OCI-LY3 (cell line): ENCODE measurements at regions not wholly inside any gene's neighbourhood (a gene's known extent, or its start where the extent isn't known, plus 50 kb on each side); places are given as distances from the start of the nearest gene placed in this dataset.
"Not testable (repeated sequence)": the region's sequence is repeated elsewhere in the genome, so short reads cannot be mapped to it uniquely, and the experiment has no call there.

Source experiments
- H2AFZ ChIP-seq: fragments of 200-600, 300-600 bp; shearing (Covaris generic); 2 replicates; pipeline ENCODE4 v1.6.0; 2014; ENCODE audit warnings: antibody characterized with exemption, low read depth, low read length
- H3K27ac ChIP-seq: fragments of 200-600, 300-600 bp; sonication (generic); 2 replicates; pipeline ENCODE4 v1.5.1; 2014; ENCODE audit warnings: mild to moderate bottlenecking, low read length, moderate library complexity, mixed read lengths
- H3K27me3 ChIP-seq: fragments of 200-600, 300-600 bp; sonication (generic); 2 replicates; pipeline ENCODE4 v1.6.1; 2014; ENCODE audit warnings: low read depth, low read length, mixed read lengths
- H3K36me3 ChIP-seq: fragments of 200-600, 300-600 bp; sonication (generic); replicated peaks from 2 replicates; pipeline ENCODE3; 2014; ENCODE audit warnings: low read depth, low read length, mixed read lengths
- H3K4me1 ChIP-seq: fragments of 300-600, 200-600 bp; sonication (generic); 2 replicates; pipeline ENCODE4 v1.6.1; 2014; ENCODE audit warnings: low read length, mixed read lengths
- H3K4me2 ChIP-seq: fragments of 200-600, 300-600 bp; sonication (generic); 2 replicates; pipeline ENCODE4 v1.6.1; 2014; ENCODE audit warnings: low read length, mixed read lengths
- H3K4me3 ChIP-seq: fragments of 300-600, 200-600 bp; sonication (generic); 2 replicates; pipeline ENCODE4 v1.5.1; 2014; ENCODE audit warnings: antibody characterized with exemption, mild to moderate bottlenecking, low read length, moderate library complexity
- H3K79me2 ChIP-seq: fragments of 300-600, 200-600 bp; shearing (Covaris generic); 2 replicates; pipeline ENCODE4 v1.6.1; 2014; ENCODE audit warnings: mild to moderate bottlenecking, low read length, mixed read lengths
- H3K9ac ChIP-seq: fragments of 300-600, 200-600 bp; shearing (Covaris generic); 2 replicates; pipeline ENCODE4 v1.6.0; 2014; ENCODE audit warnings: mild to moderate bottlenecking, low read length, moderate library complexity
- H3K9me3 ChIP-seq: fragments of 200-600, 300-600 bp; shearing (Covaris generic); 2 replicates; pipeline ENCODE4 v1.6.1; 2014; ENCODE audit warnings: low read length, mixed read lengths; ENCODE audit not compliant: insufficient read depth
- H4K20me1 ChIP-seq: fragments of 200-600, 300-600 bp; sonication (generic); 2 replicates; pipeline ENCODE4 v1.6.1; 2016; ENCODE audit warnings: low read length, mixed read lengths; ENCODE audit not compliant: insufficient read depth
- CTCF ChIP-seq: fragments of 200-600, 300-600 bp; sonication (generic); IDR thresholded peaks from 2 replicates; pipeline ENCODE4 v1.5.1; 2014; ENCODE audit warnings: antibody characterized with exemption, low read length, low read depth
- EZH2phosphoT487 ChIP-seq: fragments of 200-600 bp; shearing (Covaris generic); IDR thresholded peaks from 2 replicates; pipeline ENCODE4 v1.6.1; 2018; ENCODE audit warnings: antibody characterized with exemption, mixed run types, low read depth

GRCh38 chr6:40832691-40833090, 206.3 kb downstream of the UNC5CL start:
- peaks cover 77% of the 10 kb centered on the region for H3K27me3 ChIP-seq

GRCh38 chr6:40831381-40831780, 207.6 kb downstream of the UNC5CL start:
- Histone ChIP-seq H3K9me3 (no peaks in the 10 kb centered on the region), H4K20me1 (no peaks in the 10 kb centered on the region), H3K4me2 (no peak overlapping the region), H3K27me3 (peaks cover 74% of the 10 kb centered on the region), H3K36me3 (no peaks in the 10 kb centered on the region), H3K4me3 (no peak overlapping the region), H3K79me2 (no peaks in the 10 kb centered on the region), H3K9ac (no peak overlapping the region), H3K27ac (no peak overlapping the region), H2AFZ (no peak overlapping the region), H3K4me1 (no peaks in the 10 kb centered on the region)
- TF ChIP-seq EZH2phosphoT487 (no peak), CTCF (no peak)

More at GRCh38 chr6:40832691-40833090, 206.3 kb downstream of the UNC5CL start:
- Histone ChIP-seq H3K4me1 (no peaks in the 10 kb centered on the region), H3K4me3 (no peak overlapping the region), H3K36me3 (no peaks in the 10 kb centered on the region), H4K20me1 (no peaks in the 10 kb centered on the region), H3K27ac (no peak overlapping the region), H3K9me3 (no peaks in the 10 kb centered on the region), H3K9ac (no peak overlapping the region), H3K4me2 (no peak overlapping the region), H2AFZ (no peak overlapping the region), H3K79me2 (no peaks in the 10 kb centered on the region)
- TF ChIP-seq EZH2phosphoT487 (no peak), CTCF (no peak)

DNA sequence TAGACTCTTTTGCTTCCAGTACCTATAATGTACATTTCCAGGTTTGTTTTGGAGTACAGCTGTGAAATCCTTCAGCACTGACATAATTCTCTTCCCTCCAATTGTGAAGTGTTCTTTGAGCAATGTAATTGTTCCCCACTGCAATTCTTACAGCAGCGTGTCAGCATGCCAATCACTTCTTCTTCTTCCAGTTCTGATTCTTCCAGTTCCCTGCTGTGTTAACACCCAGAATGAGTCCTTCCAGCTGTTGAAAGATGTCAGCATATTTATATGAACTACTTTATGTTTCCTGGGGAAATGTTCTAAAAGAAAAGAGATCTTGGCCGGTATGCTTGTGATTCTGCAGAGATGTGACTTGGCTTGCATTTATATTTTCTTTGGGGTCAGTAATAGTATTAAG, 213.9 kb downstream of the UNC5CL start:
- Histone ChIP-seq H3K36me3 (no peaks in the 10 kb centered on the region), H3K79me2 (no peaks in the 10 kb centered on the region), H3K27me3 (peaks cover 61% of the 10 kb centered on the region), H3K4me1 (no peaks in the 10 kb centered on the region), H3K4me3 (no peak overlapping the region), H2AFZ (no peak overlapping the region), H3K9me3 (no peaks in the 10 kb centered on the region), H3K9ac (no peak overlapping the region), H3K27ac (no peak overlapping the region), H4K20me1 (no peaks in the 10 kb centered on the region), H3K4me2 (no peak overlapping the region)
- TF ChIP-seq CTCF (no peak), EZH2phosphoT487 (no peak)

- peak; percentile 62 for TF ChIP-seq CTCF
- not testable (repeated sequence) for H3K4me2 ChIP-seq, H2AFZ ChIP-seq, H3K4me3 ChIP-seq, H4K20me1 ChIP-seq, H3K4me1 ChIP-seq, H3K36me3 ChIP-seq, H3K9me3 ChIP-seq, H3K79me2 ChIP-seq, H3K9ac ChIP-seq, H3K27ac ChIP-seq
- peaks cover 61% of the 10 kb centered on the region for H3K27me3 ChIP-seq
These were observed 214.8 kb downstream of the UNC5CL start for GRCh38 chr6:40823917-40824891.
